OCI-LY7 (cell line): ENCODE measurements at regions not wholly inside any gene's neighbourhood (a gene's known extent, or its start where the extent isn't known, plus 50 kb on each side); places are given as distances from the start of the nearest gene placed in this dataset.

Experiments used
- EZH2phosphoT487 ChIP-seq: fragments of 200-600 bp; sonication (generic); IDR thresholded peaks from 2 replicates; pipeline ENCODE4 v1.6.1; 2018; ENCODE audit warnings: low read depth, borderline replicate concordance, mild to moderate bottlenecking, mixed run types, antibody characterized with exemption, low read length, moderate library complexity, mixed read lengths
- TF ChIP-seq, protein P1 (sequence below): fragments of 200-600 bp; sonication (generic); conservative IDR thresholded peaks from 2 replicates; pipeline ENCODE4 v1.5.1; 2014; ENCODE audit warnings: mild to moderate bottlenecking, antibody characterized with exemption, low read length, moderate library complexity, mixed read lengths

DNA sequence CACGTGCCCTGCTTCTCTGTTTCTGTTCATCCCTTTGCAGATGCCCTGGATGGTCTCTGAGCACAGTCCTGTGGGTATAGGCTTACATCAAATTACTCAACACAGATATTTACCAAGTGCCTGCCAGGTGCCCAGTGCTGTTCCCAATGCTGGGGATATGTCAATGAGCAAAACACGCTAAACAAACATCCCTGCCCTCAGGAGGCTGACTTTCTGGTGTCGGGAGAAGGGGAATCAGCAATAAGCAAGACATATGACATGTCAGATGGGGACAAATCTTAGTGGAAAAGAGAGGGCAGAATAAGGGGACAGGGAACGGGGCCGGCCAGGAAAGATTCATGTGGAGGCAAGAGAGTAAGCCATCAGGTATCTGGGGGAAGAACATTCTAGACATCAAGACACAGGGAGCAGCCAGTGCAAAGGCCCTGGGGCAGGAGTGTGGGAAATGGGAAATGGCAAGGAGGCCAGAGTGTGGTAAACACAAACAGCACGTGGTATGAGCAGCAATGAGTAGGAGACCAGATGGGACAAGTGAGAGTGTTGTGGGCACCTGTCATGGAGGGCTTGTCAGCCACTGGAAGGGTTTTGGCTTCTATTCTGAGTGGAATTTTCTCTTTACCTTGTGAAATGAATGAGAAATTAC is 160.2 kb upstream of the KAZN start:
- TF ChIP-seq, protein P1, sequence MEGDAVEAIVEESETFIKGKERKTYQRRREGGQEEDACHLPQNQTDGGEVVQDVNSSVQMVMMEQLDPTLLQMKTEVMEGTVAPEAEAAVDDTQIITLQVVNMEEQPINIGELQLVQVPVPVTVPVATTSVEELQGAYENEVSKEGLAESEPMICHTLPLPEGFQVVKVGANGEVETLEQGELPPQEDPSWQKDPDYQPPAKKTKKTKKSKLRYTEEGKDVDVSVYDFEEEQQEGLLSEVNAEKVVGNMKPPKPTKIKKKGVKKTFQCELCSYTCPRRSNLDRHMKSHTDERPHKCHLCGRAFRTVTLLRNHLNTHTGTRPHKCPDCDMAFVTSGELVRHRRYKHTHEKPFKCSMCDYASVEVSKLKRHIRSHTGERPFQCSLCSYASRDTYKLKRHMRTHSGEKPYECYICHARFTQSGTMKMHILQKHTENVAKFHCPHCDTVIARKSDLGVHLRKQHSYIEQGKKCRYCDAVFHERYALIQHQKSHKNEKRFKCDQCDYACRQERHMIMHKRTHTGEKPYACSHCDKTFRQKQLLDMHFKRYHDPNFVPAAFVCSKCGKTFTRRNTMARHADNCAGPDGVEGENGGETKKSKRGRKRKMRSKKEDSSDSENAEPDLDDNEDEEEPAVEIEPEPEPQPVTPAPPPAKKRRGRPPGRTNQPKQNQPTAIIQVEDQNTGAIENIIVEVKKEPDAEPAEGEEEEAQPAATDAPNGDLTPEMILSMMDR, result no peak
- TF ChIP-seq EZH2phosphoT487, result no peak
